ENCODE measurements at regions not wholly inside any gene's neighbourhood (a gene's known extent, or its start where the extent isn't known, plus 50 kb on each side); places are given as distances from the start of the nearest gene placed in this dataset.

- TF ChIP-seq EP300 (IDR thresholded peaks at IDR 0.05; ENCODE audit: low read depth) (no peak), POLR2AphosphoS5 (IDR thresholded peaks at IDR 0.05) (no peak)
- TF ChIP-seq, protein P1, sequence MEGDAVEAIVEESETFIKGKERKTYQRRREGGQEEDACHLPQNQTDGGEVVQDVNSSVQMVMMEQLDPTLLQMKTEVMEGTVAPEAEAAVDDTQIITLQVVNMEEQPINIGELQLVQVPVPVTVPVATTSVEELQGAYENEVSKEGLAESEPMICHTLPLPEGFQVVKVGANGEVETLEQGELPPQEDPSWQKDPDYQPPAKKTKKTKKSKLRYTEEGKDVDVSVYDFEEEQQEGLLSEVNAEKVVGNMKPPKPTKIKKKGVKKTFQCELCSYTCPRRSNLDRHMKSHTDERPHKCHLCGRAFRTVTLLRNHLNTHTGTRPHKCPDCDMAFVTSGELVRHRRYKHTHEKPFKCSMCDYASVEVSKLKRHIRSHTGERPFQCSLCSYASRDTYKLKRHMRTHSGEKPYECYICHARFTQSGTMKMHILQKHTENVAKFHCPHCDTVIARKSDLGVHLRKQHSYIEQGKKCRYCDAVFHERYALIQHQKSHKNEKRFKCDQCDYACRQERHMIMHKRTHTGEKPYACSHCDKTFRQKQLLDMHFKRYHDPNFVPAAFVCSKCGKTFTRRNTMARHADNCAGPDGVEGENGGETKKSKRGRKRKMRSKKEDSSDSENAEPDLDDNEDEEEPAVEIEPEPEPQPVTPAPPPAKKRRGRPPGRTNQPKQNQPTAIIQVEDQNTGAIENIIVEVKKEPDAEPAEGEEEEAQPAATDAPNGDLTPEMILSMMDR (IDR thresholded peaks at IDR 0.05), result no peak
- Histone ChIP-seq H3K9me3 (no peaks in the 10 kb centered on the region), H3K4me3 (no peak overlapping the region), H3K36me3 (no peaks in the 10 kb centered on the region), H3K27ac (no peak overlapping the region), H3K27me3 (no peaks in the 10 kb centered on the region), H3K4me1 (no peaks in the 10 kb centered on the region)
- in situ Hi-C loops (cut with MboI; ENCODE audit: low pct_ligation_motif_present in 1 of 4, low pct_unique_long_range_greater_than_20kb in 1 of 4, low sequenced_read_pairs in 3 of 4) (no loop called here), intact Hi-C loops (cut with DNase I; ENCODE audit: low total_unique reads) (no loop called here)
- WGBS, 2 donors (ENCODE audit: low coverage in 1 of 2), result 63 to 74% methylated on average over 2 of the region's 2 CpGs
- no peak for DNase-seq
Measured at GRCh38 chr18:40608226-40608625, 1346.8 kb upstream of the PIK3C3 start.

DNA sequence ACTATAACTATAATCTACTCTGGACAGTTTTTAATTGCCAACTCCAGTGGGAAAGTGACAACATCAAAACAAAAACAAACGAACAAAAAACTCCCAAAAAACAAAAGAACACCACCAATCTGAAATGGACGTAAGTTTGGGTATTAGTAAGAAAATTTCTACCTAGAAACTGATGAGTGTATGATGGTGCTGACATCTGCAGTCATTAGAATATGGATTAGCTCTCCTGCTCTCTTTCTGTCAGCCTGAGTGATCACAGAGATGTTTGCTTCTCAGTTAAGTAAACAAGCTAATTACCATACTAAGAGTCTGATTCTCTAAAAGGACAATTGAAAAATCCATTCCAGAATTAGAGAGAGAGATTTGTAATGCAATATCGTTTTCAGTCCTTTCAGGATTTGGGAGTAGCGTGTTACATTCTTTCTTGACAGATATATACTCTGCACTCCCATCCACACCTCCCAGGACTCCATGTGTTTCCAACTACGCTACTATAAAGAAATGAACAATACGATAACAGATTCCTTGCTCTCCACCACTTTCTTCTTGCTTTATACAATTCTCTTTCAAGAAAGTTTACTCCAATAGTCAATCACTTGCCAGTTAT, 1347.4 kb upstream of the PIK3C3 start:
- no peak for DNase-seq
- in situ Hi-C loops (cut with MboI; ENCODE audit: low pct_ligation_motif_present in 1 of 4, low pct_unique_long_range_greater_than_20kb in 1 of 4, low sequenced_read_pairs in 3 of 4) (no loop called here), intact Hi-C loops (cut with DNase I; ENCODE audit: low total_unique reads) (no loop called here)
- no peaks in the 10 kb centered on the region for H3K9me3 ChIP-seq
- no peak overlapping the region for H3K4me3 ChIP-seq
- TF ChIP-seq POLR2AphosphoS5 (IDR thresholded peaks at IDR 0.05) (no peak), POLR2A (IDR thresholded peaks at IDR 0.05) (no peak), EP300 (IDR thresholded peaks at IDR 0.05; ENCODE audit: low read depth) (no peak)
- TF ChIP-seq, protein P1 (IDR thresholded peaks at IDR 0.05), result no peak
- no peaks in the 10 kb centered on the region for H3K4me1 ChIP-seq
- H3K27ac ChIP-seq, result no peak overlapping the region
- no peaks in the 10 kb centered on the region for H3K27me3 ChIP-seq
- WGBS, 2 donors (ENCODE audit: low coverage in 1 of 2), result 61 to 64% methylated on average over 6 of the region's 6 CpGs
- no peaks in the 10 kb centered on the region for H3K36me3 ChIP-seq

GRCh38 chr18:40606996-40607395, 1348.0 kb upstream of the PIK3C3 start:
- no peaks in the 10 kb centered on the region for H3K36me3 ChIP-seq
- no peaks in the 10 kb centered on the region for H3K9me3 ChIP-seq
- 63 to 69% methylated on average over 1 of the region's 1 CpG for WGBS, 2 donors (ENCODE audit: low coverage in 1 of 2)
- no peak overlapping the region for H3K27ac ChIP-seq
- TF ChIP-seq POLR2A (IDR thresholded peaks at IDR 0.05) (no peak), EP300 (IDR thresholded peaks at IDR 0.05; ENCODE audit: low read depth) (no peak), POLR2AphosphoS5 (IDR thresholded peaks at IDR 0.05) (no peak)
- TF ChIP-seq, protein P1 (IDR thresholded peaks at IDR 0.05), result no peak
- no peaks in the 10 kb centered on the region for H3K4me1 ChIP-seq
- DNase-seq, result no peak
- intact Hi-C loops (cut with DNase I; ENCODE audit: low total_unique reads) (no loop called here), in situ Hi-C loops (cut with MboI; ENCODE audit: low pct_ligation_motif_present in 1 of 4, low pct_unique_long_range_greater_than_20kb in 1 of 4, low sequenced_read_pairs in 3 of 4) (no loop called here)
- H3K27me3 ChIP-seq, result no peaks in the 10 kb centered on the region
- no peak overlapping the region for H3K4me3 ChIP-seq

DNA sequence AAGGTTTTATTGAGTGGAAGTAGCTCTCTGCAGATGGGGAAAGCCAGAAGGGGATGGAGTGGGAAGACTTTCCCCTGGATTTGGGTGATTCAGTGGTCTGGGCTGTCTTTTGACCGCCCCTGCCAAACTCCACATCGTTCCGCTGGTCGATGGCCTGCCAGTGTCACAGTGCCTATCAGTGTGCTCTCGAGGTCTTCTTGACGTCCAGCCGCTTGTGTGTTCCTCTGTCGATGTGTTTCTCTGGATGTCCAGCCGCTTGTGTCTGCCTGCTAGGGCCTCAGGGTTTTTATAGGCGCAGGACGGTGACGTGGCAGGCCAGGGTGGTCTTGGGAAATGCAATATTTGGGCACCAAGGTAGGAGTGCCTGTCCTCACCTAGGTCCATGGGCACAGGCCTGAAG, 1371.4 kb upstream of the PIK3C3 start:
- no peak overlapping the region for H3K27ac ChIP-seq
- no peaks in the 10 kb centered on the region for H3K36me3 ChIP-seq
- no peaks in the 10 kb centered on the region for H3K27me3 ChIP-seq
- 93% methylated on average over 12 of the region's 12 CpGs; no CpG with 5 or more reads in 1 of the 2 donors for WGBS, 2 donors (ENCODE audit: low coverage in 1 of 2)
- no peak for DNase-seq
- H3K4me1 ChIP-seq, result no peaks in the 10 kb centered on the region
- intact Hi-C loops (cut with DNase I; ENCODE audit: low total_unique reads), result no loop called here
- no peak overlapping the region for H3K4me3 ChIP-seq
- in situ Hi-C loops (cut with MboI; ENCODE audit: low pct_ligation_motif_present in 1 of 4, low pct_unique_long_range_greater_than_20kb in 1 of 4, low sequenced_read_pairs in 3 of 4), result no loop called here
- TF ChIP-seq EP300 (IDR thresholded peaks at IDR 0.05; ENCODE audit: low read depth) (no peak), POLR2A (IDR thresholded peaks at IDR 0.05) (no peak), POLR2AphosphoS5 (IDR thresholded peaks at IDR 0.05) (no peak)
- TF ChIP-seq, protein P1 (IDR thresholded peaks at IDR 0.05), result no peak
- no peaks in the 10 kb centered on the region for H3K9me3 ChIP-seq
